ENCODE measurements at regions not wholly inside any gene's neighbourhood (a gene's known extent, or its start where the extent isn't known, plus 50 kb on each side); places are given as distances from the start of the nearest gene placed in this dataset.

DNA sequence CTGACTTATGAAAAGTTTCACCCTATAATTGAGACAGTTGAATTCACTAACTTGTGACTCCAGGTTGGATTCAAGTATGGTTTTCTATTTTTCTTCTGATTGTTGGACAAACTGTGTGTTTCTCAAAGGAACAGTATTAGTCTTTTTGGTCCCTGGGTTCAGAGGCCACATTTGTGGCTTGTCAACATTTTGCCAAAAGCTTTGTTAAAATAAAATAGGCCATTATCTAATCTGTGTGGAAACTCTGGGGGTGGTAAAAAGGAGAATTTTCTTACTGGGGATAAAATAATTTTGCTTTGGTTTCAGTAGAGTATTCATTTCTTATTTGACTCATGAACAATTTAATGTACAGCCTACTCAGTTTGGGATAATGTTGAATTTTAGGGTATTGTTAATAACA is 166.3 kb downstream of the TMEM167A start:
- TF ChIP-seq, protein P1, sequence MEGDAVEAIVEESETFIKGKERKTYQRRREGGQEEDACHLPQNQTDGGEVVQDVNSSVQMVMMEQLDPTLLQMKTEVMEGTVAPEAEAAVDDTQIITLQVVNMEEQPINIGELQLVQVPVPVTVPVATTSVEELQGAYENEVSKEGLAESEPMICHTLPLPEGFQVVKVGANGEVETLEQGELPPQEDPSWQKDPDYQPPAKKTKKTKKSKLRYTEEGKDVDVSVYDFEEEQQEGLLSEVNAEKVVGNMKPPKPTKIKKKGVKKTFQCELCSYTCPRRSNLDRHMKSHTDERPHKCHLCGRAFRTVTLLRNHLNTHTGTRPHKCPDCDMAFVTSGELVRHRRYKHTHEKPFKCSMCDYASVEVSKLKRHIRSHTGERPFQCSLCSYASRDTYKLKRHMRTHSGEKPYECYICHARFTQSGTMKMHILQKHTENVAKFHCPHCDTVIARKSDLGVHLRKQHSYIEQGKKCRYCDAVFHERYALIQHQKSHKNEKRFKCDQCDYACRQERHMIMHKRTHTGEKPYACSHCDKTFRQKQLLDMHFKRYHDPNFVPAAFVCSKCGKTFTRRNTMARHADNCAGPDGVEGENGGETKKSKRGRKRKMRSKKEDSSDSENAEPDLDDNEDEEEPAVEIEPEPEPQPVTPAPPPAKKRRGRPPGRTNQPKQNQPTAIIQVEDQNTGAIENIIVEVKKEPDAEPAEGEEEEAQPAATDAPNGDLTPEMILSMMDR (conservative IDR thresholded peaks at IDR 0.05; ENCODE audit: low read length), result no peak
- TF ChIP-seq EZH2phosphoT487 (IDR thresholded peaks at IDR 0.05; ENCODE audit: borderline replicate concordance), result no peak

Data from Loucy (cell line).